T-helper 2 cell (primary cell): ENCODE measurements at regions not wholly inside any gene's neighbourhood (a gene's known extent, or its start where the extent isn't known, plus 50 kb on each side); places are given as distances from the start of the nearest gene placed in this dataset.

Source experiments
- DNase-seq, 5 experiments: peaks; one replicate each; pipeline versions ENCODE4 v3.0.0 to v3.0.0-alpha.2; 2012 to 2022

DNA sequence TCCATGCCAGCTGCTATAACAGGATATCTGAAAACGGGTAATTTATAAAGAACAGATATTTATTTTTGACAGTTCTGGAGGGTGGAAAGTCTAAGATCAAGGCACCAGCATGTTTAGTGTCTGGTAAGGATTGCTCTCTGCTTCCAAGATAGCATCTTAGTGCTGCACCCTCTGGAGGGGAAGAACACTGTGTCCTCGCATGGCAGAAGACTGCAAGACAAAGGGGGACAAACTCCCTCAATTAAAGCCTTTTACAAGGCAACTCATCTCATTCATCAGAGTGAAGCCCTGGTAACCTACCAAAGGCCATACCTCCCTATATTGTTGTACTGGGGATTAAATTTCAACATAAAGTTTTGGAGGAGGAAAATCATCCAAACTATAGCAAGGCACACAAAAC lies 298.9 kb upstream of the EDIL3 start:
- DNase-seq: no peak

DNA sequence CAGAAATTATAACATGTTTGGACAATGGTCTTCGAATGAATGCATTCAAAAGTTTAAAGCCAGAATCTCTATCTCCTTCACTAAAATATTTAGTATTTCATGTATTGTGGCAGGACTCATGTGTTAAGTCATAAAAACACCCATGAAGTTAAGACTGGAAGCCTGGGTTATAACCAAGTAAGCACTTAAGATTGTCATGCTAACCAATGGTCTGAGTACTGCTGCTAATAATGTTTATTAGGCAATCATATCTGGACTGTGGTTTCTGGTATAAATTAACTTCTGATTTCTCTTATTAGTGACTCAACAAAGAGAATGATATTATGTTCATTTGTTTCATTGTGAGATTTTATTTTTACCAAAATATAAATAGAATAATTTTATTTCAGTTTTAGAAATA lies 297.9 kb upstream of the EDIL3 start:
- no peak for DNase-seq

DNA sequence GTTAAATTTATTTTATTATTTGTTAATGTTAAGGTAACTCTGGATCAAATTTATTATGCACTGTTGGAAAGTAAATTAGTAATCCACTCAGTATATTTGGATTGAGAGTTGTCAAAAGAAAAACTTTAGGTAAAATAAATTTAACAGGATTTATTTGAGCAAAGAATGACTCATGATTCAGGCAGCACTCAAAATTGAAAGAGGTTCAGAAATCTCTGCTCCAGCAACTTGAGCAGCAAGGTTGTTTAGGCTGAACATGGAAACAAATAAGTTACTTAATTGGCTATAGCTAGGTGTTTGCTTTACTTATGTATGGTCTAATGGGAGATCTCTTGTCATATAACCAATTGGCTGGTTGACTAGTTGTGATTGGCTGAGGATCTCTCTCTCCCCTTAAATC lies 296.2 kb upstream of the EDIL3 start:
- DNase-seq: no peak

DNA sequence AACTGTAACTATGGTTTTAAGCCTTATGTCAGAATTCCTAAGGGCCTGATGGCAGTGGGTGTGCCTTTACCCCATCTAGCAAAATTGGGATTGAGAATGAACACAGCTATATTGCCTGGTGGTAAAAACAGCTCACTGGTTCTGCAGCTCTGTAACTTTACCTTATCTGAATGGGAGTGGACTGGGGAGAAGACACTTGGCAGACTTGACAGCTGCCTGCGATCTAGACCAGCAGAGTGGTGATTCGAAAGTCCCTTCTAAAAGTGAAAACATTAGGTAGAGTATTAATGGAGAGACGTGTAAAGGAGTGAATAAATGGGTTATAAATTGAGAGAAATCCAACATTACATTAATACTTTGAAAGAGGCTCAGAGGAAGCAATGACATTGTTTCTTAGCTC lies 289.1 kb upstream of the EDIL3 start:
- no peak for DNase-seq

DNA sequence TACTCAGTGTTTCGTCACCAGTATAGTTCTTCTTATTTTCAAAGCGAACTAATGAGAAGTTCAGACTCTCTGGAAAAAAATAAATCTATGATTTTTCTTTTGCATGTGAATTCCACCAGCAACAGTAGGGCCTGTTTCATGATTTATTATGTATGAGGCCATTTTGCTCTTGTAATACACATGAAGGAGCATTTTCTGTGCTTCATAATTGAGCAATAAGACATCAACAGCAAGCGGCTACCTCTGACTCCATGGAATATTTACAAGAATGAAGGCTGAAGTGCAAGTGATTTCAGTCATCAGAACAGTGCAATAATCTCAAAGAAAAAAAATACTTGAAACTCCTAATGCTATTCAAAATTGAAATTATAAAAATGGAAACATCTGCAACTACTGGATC lies 282.9 kb upstream of the EDIL3 start:
- DNase-seq: no peak

DNA sequence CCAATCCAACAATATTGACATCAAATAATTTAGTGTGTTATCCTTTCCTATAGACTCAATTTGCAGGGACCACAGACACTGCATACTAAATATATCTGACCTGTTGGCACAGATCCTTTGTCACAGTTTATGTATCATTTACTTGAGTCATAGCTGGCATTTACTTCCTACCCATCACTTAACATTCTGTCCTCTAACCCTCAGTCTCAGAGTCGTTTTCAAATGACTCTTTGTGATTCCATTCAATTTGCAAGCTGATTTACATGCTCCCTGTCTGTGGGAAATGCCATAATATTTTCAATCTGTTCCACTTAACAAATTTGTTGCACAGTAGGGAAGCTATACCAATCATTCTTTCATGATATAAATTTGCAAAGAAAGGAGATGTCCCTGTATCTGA lies 265.7 kb upstream of the EDIL3 start:
- DNase-seq: no peak

DNA sequence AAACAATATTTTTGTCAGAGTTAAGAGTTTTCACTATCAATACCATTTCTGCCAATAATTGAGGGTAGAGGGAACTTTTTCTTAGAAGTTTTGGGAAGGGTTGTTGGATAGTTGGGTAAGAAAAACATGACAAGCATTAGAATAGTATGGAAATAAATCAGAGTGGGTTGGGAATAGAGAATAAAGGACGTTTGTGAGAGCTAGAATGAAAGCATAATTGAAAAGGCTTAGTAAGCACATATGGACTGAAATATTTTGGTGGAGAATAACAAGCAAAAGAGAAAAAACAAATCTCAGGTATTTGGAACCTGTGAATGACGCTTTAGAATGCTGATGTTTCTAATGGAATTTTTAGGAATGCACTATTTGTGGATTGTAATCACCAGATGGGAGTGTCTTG lies 262.9 kb upstream of the EDIL3 start:
- no peak for DNase-seq

DNA sequence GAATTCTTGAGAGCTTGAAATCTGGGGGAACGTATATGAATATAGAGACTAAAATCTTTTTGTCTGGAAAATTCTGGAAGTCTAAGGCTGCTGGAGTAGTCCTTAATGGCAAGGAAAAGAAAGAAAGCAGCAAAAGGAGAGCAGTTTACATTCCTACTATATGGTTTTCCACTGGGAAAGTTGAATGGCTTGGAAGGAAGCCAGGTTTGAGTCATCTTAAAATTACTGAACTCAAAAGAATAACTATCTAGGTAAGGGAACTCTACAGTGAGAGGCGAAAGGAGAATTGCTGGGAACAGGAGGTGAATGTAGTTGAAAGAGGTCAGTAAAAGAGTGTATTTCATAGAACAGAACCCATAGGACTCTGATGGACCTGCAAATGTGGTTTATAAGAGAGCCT lies 258.1 kb upstream of the EDIL3 start:
- no peak for DNase-seq

DNA sequence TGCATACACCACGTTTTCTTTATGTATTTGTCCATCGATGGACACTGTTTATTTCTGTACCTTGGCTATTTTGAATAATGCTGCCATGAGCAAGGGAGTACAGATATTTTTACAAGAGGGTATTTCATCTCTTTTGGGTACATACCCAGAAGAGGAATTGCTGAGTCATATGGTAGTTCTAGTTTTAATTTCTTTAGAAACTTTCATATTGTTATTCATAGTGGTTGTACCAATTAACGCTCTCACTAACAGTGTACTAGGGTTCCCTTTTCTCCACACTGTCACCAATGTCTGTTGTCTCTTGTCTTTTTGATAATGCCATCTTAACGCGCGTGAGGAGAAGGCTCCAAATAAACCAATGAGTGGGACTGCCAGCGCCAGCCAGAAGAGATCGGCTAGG lies 257.6 kb upstream of the EDIL3 start:
- DNase-seq: no peak

DNA sequence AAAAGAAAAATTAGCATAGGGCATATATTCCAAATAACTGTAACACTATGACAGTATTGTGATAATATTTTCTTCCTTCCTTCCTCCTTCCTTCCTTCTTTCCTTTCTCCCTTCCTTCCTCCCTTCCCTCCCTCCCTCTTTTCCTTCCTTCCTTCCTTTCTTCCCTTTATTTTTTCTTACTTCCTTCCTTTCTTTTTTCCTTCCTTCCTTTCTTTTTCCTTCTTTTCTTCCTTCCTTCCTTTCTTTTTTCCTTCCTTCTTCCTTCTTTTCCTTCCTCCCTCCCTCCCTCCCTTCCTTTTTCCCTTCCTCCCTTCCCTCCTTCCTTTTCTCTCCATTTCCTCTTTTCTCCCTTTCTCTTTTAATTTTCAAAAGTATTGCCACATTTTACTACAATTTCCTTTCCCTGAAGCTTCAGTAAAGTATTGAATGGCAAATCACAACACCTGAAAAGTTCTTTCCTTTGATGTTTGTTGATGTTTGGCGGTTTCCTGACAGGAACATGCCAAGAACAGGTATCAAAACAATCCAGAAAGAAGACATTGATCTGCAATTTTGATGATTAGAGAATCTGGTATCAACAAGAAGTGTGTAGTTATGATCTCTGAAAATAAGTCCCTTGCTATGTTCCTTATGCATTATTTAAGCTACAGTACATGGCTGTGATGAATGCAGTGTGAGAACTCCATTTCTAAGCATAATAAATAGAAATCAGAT lies 253.1 kb upstream of the EDIL3 start:
- no peak for DNase-seq

DNA sequence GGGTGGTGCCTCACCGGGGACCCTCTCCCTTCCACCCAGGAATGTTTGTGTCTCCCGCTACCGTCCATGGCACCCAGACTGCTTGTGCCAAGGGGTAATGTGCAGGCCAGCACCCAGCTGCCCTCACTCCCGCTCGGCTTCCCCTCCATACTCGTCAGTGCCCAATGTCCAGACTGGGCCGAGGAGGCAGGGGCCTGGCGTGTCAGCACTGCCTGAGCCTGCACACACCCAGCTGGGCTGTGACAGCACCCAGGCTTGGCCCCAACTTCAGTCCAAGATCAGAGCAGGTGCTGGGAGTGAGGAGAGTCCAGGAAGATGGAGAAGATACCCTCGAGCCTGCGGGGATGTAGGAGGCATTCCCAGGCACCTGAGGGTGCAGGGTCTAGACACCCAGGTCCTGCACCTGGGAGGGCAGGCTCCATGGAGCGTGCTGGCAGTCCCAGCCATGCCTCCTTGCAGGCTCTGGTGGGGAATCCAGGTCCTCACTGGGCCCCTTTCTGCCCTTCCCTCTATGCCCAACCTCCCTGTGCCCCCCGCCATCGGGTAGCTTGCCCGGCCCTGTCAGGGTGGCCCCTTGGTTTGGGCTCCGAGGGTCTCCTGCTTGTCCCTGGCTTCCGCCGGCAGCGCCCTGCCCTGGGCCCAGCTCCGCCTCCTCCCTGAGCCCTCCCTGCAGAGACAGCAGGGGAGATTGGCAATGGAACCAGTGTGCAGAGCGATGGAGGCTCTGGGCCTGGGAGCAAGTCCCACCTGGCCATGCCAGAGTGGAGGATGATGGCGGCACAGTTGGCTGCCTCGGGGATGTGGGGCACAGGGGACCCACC lies 250.8 kb upstream of the EDIL3 start:
- DNase-seq: no peak

DNA sequence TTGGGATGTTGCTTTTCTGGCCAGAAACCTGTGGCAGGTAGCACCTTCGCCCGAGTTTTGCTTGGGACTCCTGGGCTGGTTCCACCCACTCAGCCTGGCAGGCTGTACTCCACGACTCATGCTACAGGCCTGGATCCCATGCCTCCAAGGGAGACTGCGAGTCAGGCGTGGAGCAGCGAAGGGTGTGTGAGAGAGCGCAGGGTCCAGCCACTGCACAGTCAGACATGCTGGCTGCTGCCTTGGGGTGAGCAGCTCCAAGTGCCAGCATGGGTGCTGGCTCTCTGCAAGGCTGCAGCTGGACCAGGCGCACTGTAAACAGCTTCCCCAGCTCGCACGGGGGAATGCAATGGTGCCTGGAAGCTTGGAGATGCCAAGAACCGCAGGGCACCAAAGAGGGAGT lies 249.6 kb upstream of the EDIL3 start:
- no peak for DNase-seq

DNA sequence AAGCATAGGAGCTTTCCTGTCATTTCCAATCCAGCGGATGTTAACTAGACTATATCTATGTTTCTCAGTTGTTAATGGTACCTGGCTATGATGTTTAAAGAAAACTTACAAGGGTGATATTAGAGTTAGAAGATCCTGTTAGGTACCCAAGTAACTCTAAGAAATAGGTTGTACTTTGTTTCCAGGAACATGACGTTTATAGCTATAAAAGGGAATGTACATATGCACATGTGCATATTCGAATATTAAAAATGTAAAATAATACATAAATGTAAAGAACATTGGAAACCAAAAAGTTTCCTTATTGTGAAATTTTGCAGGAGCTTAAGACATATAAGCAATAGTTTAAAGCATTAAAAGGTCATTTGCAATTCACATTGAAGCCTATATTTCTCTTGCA lies 247.7 kb upstream of the EDIL3 start:
- DNase-seq: no peak

DNA sequence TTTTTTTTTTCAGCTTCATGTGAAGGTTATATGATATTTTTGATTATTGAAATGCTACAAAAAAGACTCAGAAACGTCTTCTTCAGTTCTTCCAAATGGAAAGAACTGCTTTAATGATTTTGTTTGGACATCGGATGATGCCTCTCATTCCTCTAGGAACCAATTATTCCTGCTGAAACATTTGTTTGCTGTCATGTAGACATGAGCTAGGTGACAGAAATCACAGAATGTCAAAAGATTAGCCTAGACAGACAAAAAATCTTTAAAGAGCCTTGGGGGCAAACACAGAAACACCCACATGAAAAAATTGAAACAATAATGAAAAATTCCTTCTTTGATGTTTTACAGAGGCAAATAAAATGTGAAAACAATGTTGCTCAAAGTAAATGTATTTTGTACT lies 244.2 kb upstream of the EDIL3 start:
- DNase-seq: no peak

DNA sequence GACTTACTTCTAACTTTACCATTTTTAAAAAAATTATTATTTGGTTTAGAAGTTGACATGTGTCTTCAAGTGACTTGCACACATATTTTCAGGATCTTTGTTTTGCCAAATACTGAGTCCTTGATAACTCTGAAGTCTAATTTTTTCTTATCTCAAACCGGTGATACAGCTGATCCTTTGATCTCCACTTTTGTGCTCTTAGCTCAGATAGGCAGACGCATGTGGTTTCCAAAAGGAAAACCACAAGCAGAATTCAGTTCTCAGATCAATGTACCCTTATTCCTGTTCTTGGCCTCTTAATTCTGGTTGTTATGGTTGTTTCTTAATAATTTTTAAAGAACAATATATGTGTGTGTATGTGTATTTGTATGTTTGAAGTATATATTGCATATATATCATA lies 238.3 kb upstream of the EDIL3 start:
- DNase-seq: peak in 1 of 5 experiments; percentile 54

DNA sequence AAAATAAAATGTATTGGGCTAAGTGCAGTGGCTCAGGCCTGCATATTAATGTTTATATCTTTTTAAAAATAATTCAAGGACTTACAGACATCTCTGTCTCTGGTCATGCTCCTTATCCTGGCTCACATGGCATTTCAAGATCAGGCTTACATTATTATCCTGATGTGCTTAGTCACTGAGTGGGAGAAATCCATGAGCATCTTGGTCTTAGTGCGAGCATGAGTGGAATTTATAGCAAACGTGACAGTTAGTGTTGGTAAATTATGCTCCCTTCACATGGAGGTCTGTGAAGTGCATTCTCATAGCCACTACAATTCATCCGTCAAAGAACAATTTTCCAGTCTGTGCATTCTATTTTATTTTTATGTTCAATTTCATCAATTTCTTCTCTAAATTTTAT lies 237.8 kb upstream of the EDIL3 start:
- DNase-seq: no peak

DNA sequence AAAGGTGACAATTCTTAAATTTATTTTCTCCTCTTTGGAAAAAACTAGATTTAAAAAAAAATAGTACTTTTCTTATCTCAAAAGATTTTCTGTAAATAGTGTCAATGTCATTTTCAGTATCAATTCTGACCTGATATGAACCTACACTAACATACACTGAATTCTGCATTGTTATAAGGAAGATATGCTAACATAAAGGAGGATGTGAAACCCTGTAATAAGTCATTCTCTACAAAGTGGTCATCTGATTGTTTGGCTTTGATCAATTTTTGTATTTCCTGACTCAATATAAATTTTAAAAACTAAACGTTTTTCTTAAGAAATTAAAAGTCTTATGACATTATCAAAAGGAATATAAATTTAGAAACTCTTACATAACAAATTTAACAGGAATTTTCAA lies 233.6 kb upstream of the EDIL3 start:
- DNase-seq: no peak

DNA sequence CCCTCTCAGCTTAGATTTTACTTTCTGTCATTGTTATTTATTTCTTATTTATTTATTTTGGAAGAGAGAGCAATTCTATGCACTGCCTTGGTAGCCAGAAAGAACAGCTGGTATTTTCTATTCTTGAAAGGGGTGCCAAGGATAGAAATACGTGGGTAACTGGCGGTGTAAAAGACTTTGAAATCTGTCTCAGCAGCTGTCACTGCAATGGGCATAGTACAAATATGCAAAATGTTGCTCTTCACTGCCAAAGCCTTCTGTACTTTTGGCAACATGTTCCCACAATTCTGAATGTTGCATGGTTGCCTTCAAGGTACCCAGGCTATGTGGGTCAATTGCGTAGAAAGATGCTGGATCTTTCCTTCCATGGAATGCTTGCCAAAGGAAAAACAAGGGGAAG lies 230.2 kb upstream of the EDIL3 start:
- DNase-seq: no peak

DNA sequence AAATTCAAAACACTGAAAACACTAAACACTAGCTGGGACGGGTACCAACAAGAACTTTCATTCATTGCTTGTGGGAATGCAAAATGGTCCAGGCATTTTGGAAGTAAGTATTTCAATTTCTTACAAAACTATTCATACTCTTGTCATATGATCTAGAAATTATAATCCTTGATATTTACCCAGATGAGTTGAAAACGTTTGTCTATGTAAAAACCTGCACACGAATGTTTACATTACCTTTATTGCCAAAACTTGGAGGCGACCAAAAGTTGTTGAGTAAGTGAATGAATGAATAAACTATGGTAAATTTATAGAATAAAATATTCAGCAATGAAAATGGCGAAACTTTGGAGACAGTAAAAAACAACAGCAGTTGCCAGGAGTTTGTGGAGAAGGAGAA lies 222.1 kb upstream of the EDIL3 start:
- no peak for DNase-seq

DNA sequence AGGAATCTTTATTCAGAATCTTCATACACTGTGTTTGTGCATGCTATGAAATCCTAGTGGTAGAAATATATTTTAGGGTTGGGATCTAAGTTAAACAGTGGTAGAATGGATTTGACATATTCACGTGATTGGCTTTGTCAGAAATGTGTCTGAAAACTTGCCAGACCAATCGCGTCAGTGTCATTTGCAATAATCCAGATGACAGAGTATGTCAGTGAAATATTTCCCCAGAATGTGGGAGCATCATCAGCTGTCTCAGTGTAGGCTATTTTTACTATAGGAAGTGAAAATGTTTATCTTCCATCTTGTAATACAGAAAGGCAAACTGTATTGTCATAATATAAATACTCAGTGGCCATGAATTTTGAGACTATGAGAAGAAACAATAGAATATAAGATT lies 220.6 kb upstream of the EDIL3 start:
- no peak for DNase-seq

DNA sequence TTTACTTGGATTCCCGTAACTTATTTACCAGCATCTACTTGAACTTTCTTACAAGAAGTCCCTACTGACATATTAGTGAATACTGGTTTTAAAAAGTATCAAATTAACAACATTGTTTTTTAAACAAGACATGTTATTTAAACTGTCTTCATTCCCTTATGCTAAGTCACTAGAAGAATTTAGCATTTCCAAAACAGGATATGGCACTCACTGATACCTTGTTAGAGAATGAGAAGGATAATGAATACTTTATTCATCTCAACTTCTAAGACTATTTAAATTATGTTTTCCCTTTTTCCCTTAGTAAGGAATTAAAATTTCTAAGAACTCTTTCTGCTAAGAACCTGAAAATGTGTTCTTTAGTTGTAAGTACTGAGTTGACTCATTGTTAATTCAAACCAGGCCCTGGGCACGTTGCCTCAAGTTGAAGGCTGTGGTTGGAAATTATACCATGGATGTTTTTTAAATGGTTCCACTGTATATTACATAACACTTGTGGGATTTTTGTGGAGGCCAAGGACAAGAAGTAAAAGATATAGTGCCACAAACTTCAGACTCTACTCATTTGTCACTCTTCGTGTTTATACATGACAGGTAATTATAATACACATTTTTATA lies 219.0 kb upstream of the EDIL3 start:
- DNase-seq: no peak

DNA sequence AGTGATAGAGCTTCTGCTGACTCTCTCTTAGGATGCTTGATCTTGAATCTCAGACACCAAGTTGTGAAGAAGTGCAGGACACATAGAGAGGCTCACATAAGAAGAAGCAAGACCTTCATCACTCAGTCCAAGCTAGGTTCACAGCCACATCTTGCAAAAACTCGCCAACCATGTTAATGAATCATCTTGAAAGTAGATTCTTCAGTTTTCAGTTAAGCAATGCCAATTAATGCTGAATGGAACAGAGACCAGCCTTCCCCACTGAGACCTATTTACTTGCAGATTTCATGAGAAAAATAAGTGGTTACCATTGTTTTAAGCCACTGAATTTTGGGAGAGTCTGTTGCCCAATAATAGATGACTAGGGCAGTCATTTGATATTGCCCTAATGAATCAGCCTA lies 217.7 kb upstream of the EDIL3 start:
- DNase-seq: no peak

DNA sequence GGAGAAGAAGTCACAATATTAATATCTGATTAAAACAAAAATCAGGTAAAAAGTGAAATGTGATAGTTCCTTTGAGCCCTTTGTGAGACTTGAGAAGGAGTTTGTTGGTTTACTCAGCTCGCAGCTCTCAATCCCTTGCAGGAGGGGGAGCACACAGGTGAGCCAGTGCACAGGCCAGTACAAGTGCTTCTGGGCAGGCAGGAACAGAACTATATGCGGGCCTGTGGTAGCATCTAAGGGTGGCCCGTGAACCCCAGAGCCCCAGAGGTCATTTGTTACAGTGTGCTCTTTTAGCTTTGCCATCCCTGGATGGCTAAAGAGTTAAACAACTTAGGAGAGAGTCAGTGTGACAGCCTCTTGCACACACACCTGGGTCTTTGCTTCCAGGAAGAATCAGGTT lies 215.3 kb upstream of the EDIL3 start:
- no peak for DNase-seq

DNA sequence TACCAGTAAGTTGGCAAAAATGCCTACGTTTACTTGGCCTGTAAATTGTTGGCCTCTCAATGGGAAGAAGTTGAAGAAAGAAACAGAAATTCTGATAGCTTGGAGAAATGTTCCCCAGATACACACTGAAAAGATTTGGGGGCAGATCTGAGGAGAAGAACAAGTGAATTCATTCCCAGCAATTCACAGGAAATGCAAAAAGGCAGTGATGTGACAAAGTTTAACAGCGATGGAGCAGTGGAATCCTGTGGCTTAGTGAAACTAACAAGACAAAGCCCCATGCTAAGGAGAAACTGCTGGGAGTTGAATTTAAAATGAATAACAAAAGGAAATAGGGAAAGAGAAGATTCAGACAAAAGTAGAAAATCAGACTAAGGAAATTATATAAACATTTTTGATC lies 213.2 kb upstream of the EDIL3 start:
- no peak for DNase-seq
